ENCODE measurements at regions not wholly inside any gene's neighbourhood (a gene's known extent, or its start where the extent isn't known, plus 50 kb on each side); places are given as distances from the start of the nearest gene placed in this dataset.
"Not testable (repeated sequence)": the region's sequence is repeated elsewhere in the genome, so short reads cannot be mapped to it uniquely, and the experiment has no call there.

DNA sequence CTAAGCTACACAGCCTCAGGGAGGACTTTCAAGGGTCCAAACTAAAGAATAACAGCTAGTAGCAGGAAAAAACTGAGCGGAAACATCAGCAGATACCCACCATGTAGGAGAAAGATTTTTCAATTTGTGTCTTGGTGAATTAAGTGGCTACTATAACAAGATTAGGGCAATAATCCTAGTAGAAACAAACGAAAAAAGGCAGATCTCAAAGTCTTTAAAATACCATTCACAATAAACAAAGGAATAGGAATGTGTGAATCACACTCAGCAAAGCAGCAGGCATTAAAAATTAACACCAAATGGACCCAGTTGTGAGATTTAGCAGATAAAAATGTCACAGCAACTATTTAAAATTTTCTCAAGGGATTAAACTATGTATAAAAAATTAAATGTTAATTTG lies 761.2 kb downstream of the TENT5A start:
- H3K9ac ChIP-seq (ENCODE audit: insufficient read length), result no peak overlapping the region
- H3K4me3 ChIP-seq, result no peak overlapping the region
- TF ChIP-seq POLR2AphosphoS5 (IDR thresholded peaks at IDR 0.05; ENCODE audit: borderline replicate concordance, low read depth, low read length) (no peak), FOXP2 (optimal IDR thresholded peaks at IDR 0.05; ENCODE audit: control extremely low read depth, extremely low read length, insufficient read depth) (no peak), EZH2 (IDR thresholded peaks at IDR 0.05) (no peak)
- H3K9me3 ChIP-seq (ENCODE audit: low read depth, low read length), result no peaks in the 10 kb centered on the region
- H3K27ac ChIP-seq, result no peak overlapping the region
- no peak for DNase-seq (ENCODE audit: low read depth, low spot score)
- H3K36me3 ChIP-seq (ENCODE audit: insufficient read depth, low read length), result no peaks in the 10 kb centered on the region

DNA sequence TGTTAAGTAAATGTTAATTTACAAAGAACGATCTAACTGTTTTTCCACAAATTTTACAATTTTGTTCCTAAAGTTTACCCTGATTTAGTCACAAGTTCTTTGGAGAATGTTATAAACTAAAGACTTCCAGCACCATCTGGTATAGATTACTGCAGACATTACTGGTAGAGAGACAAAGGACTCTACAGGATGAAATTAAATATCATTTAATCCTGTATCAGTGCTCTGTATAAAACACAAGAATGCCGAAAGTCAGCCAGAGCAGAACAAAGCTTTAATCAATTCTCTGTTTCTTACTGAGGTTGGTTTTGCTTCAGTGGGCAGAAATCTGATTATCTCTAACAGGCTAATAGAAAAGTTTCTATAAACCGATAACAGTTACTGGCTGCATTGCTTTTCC lies 763.6 kb downstream of the TENT5A start:
- peak overlapping the region; percentile 56 for H3K4me3 ChIP-seq
- H3K9me3 ChIP-seq (ENCODE audit: low read depth, low read length), result no peaks in the 10 kb centered on the region
- TF ChIP-seq EZH2 (IDR thresholded peaks at IDR 0.05) (no peak), POLR2AphosphoS5 (IDR thresholded peaks at IDR 0.05; ENCODE audit: borderline replicate concordance, low read depth, low read length) (no peak), FOXP2 (optimal IDR thresholded peaks at IDR 0.05; ENCODE audit: control extremely low read depth, extremely low read length, insufficient read depth) (no peak)
- peak overlapping the region; percentile 73 for H3K27ac ChIP-seq
- no peak for DNase-seq (ENCODE audit: low read depth, low spot score)
- peak overlapping the region; percentile 43 for H3K9ac ChIP-seq (ENCODE audit: insufficient read length)
- no peaks in the 10 kb centered on the region for H3K36me3 ChIP-seq (ENCODE audit: insufficient read depth, low read length)

DNA sequence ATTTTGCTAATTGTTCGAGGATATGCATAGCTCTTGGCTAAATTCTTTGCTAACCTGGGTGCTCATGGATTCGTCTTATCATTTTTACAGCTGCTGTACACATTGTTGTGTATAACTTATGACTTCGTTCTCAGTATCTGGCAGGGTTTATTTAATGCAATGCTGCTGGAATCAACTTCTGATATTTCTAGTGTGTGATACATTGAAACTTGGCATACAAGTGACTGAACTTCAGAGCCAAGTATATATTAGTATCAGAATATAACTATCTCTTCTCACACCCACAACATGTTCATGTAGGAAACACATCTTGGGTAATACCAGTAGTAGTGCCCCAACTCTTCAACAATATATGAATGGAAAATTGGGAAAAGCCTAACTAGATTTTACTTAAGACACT lies 764.2 kb downstream of the TENT5A start:
- Histone ChIP-seq H3K36me3 (ENCODE audit: insufficient read depth, low read length) (no peaks in the 10 kb centered on the region), H3K27ac (peak overlapping the region; percentile 73), H3K9me3 (ENCODE audit: low read depth, low read length) (no peaks in the 10 kb centered on the region), H3K4me3 (peak overlapping the region; percentile 56; the same call in 1 of the 2 replicates), H3K9ac (ENCODE audit: insufficient read length) (no peak overlapping the region)
- DNase-seq (ENCODE audit: low read depth, low spot score), result no peak
- no peak for TF ChIP-seq FOXP2 (optimal IDR thresholded peaks at IDR 0.05; ENCODE audit: control extremely low read depth, extremely low read length, insufficient read depth)
- no peak for TF ChIP-seq POLR2AphosphoS5 (IDR thresholded peaks at IDR 0.05; ENCODE audit: borderline replicate concordance, low read depth, low read length)
- TF ChIP-seq EZH2 (IDR thresholded peaks at IDR 0.05), result no peak

DNA sequence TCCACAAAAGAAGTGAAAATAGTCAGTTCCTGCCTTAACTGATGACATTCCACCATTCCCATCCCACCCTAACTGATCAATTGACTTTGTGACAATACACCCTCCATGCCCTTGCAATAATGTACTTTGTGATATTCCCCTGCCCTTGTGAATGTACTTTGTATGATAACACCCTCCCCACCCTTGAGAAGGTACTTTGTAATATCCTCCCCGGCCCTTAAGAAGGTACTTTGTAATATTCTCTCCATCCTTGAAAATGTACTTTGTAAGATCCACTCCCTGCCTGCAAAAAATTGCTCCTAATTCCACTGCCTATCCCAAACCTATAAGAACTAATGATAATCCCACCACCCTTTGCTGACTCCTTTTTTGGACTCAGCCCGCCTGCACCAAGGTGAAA lies 771.3 kb downstream of the TENT5A start:
- H3K36me3 ChIP-seq (ENCODE audit: insufficient read depth, low read length); H3K9ac ChIP-seq (ENCODE audit: insufficient read length); H3K27ac ChIP-seq; H3K9me3 ChIP-seq (ENCODE audit: low read depth, low read length); DNase-seq (ENCODE audit: low read depth, low spot score); H3K4me3 ChIP-seq: not testable (repeated sequence)

DNA sequence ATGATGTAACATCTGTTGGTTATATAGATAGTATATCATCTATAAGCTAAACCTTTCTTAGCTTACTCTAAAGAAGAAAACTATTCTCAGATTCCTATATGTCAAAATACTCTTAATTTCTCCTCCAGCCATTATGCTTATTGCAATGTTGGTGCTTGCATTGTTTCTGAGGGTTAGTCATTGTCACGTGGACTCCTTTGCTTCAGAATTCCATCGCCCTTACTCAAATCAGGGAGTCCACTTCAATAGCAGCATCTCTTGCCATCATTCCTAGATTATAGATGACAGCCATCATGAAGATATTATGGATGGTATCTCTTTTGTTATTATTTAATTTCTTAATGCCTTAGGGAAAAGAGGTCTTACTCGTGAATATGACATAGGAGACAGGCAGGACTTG lies 776.1 kb downstream of the TENT5A start:
- no peak overlapping the region for H3K27ac ChIP-seq
- TF ChIP-seq POLR2AphosphoS5 (IDR thresholded peaks at IDR 0.05; ENCODE audit: borderline replicate concordance, low read depth, low read length) (no peak), EZH2 (IDR thresholded peaks at IDR 0.05) (no peak), FOXP2 (optimal IDR thresholded peaks at IDR 0.05; ENCODE audit: control extremely low read depth, extremely low read length, insufficient read depth) (no peak)
- H3K36me3 ChIP-seq (ENCODE audit: insufficient read depth, low read length), result no peaks in the 10 kb centered on the region
- H3K9ac ChIP-seq (ENCODE audit: insufficient read length), result no peak overlapping the region
- DNase-seq (ENCODE audit: low read depth, low spot score), result no peak
- no peaks in the 10 kb centered on the region for H3K9me3 ChIP-seq (ENCODE audit: low read depth, low read length)
- H3K4me3 ChIP-seq, result no peak overlapping the region

DNA sequence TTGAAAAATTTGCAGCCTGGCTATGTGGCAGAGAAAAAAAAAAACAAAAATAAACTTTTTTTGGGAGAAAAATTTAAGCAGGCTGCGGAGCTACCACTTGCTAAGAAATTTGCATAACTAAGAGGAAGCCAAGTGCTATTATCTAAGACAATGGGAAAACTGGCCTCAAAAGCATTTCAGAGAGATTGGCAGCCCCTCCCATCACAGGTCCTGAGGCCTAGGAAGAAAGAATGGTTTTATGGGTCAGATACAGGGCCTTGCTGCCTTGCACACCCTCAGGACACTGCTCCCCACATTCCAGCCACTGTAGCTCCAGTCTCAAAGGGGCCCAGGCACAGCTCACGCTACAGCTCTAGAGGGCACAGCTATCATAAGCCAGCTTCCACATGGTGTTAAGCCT lies 777.9 kb downstream of the TENT5A start:
- DNase-seq (ENCODE audit: low read depth, low spot score), result no peak
- no peaks in the 10 kb centered on the region for H3K9me3 ChIP-seq (ENCODE audit: low read depth, low read length)
- no peak overlapping the region for H3K4me3 ChIP-seq
- no peak overlapping the region for H3K27ac ChIP-seq
- no peak overlapping the region for H3K9ac ChIP-seq (ENCODE audit: insufficient read length)
- H3K36me3 ChIP-seq (ENCODE audit: insufficient read depth, low read length), result no peaks in the 10 kb centered on the region
- TF ChIP-seq POLR2AphosphoS5 (IDR thresholded peaks at IDR 0.05; ENCODE audit: borderline replicate concordance, low read depth, low read length) (no peak), EZH2 (IDR thresholded peaks at IDR 0.05) (no peak), FOXP2 (optimal IDR thresholded peaks at IDR 0.05; ENCODE audit: control extremely low read depth, extremely low read length, insufficient read depth) (no peak)

DNA sequence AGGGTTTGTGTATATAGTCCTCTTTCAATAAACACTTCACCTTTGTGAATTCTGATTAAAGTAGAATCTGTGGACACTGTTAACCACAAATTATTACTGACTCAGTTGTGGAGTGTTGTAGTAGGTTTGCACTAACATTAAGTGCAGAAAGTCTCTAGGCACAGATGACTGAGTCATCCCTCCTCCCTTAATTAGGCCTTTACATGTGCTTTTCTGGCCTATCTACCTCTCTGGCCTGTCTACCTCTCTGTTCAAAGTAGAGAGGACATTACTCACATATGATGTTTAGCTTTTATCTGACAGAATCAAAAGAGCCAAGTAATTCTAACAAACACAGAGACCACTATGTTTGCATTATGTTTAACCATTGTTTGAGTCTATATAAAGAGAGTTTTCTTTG lies 783.0 kb downstream of the TENT5A start:
- no peaks in the 10 kb centered on the region for H3K9me3 ChIP-seq (ENCODE audit: low read depth, low read length)
- no peak overlapping the region for H3K9ac ChIP-seq (ENCODE audit: insufficient read length)
- no peak for DNase-seq (ENCODE audit: low read depth, low spot score)
- TF ChIP-seq POLR2AphosphoS5 (IDR thresholded peaks at IDR 0.05; ENCODE audit: borderline replicate concordance, low read depth, low read length) (no peak), EZH2 (IDR thresholded peaks at IDR 0.05) (no peak), FOXP2 (optimal IDR thresholded peaks at IDR 0.05; ENCODE audit: control extremely low read depth, extremely low read length, insufficient read depth) (no peak)
- H3K4me3 ChIP-seq, result no peak overlapping the region
- no peak overlapping the region for H3K27ac ChIP-seq
- no peaks in the 10 kb centered on the region for H3K36me3 ChIP-seq (ENCODE audit: insufficient read depth, low read length)

DNA sequence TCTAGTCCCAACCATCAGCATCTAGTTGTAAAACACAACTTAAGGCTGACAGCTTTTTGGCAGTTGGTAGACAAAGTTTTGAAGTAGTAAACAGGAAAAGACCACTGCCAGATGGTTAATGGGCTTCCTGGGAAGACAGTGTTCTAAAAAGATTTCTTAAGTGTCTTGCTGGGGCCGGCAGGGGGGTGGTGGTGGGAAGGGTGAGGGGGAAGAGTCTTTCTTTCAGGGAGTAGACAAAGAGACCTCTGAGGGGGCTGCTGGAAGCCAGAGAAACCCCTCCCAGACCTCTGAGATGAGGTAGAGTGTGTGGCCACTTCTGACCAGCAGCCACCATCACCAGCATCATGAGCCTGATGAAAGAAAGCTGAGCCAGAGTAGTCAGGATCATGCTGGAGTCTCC lies 784.9 kb downstream of the TENT5A start:
- H3K9me3 ChIP-seq (ENCODE audit: low read depth, low read length), result no peaks in the 10 kb centered on the region
- DNase-seq (ENCODE audit: low read depth, low spot score), result peak; percentile 52
- H3K4me3 ChIP-seq, result peak overlapping the region; percentile 34; the same call in 1 of the 2 replicates
- H3K27ac ChIP-seq, result peak overlapping the region; percentile 22; the same call in 1 of the 2 replicates
- TF ChIP-seq POLR2AphosphoS5 (IDR thresholded peaks at IDR 0.05; ENCODE audit: borderline replicate concordance, low read depth, low read length) (peak; percentile 38; the same call in 1 of the 2 replicates), FOXP2 (optimal IDR thresholded peaks at IDR 0.05; ENCODE audit: control extremely low read depth, extremely low read length, insufficient read depth) (peak; percentile 88), EZH2 (IDR thresholded peaks at IDR 0.05) (no peak)
- H3K9ac ChIP-seq (ENCODE audit: insufficient read length), result no peak overlapping the region
- no peaks in the 10 kb centered on the region for H3K36me3 ChIP-seq (ENCODE audit: insufficient read depth, low read length)

DNA sequence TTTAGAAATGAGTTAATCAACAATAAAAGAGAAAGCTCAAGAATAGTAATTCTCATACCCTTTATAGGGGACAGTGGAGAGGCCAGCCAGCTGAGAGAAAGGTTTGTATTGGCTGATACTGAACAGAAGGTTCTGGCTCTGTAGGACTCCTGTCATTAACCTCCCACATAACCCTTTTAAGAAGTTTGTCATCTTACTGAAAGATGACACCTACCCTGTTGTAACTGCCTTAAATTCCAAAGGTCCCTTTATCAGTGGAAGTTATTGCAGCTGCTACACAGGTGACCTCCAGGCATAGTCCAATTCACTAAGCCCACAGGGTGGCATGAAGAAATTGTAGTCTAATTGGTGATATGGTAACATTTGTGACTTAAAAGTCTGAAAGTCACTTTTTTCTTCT lies 790.1 kb downstream of the TENT5A start:
- Histone ChIP-seq H3K9me3 (ENCODE audit: low read depth, low read length) (no peaks in the 10 kb centered on the region), H3K9ac (ENCODE audit: insufficient read length) (no peak overlapping the region), H3K27ac (no peak overlapping the region), H3K36me3 (ENCODE audit: insufficient read depth, low read length) (no peaks in the 10 kb centered on the region), H3K4me3 (no peak overlapping the region)
- no peak for DNase-seq (ENCODE audit: low read depth, low spot score)
- TF ChIP-seq FOXP2 (optimal IDR thresholded peaks at IDR 0.05; ENCODE audit: control extremely low read depth, extremely low read length, insufficient read depth), result no peak
- no peak for TF ChIP-seq POLR2AphosphoS5 (IDR thresholded peaks at IDR 0.05; ENCODE audit: borderline replicate concordance, low read depth, low read length)
- no peak for TF ChIP-seq EZH2 (IDR thresholded peaks at IDR 0.05)
